Fibroblast of lung (primary cell): ENCODE measurements at regions not wholly inside any gene's neighbourhood (a gene's known extent, or its start where the extent isn't known, plus 50 kb on each side); places are given as distances from the start of the nearest gene placed in this dataset.

ENCODE experiments used
- CTCF ChIP-seq, 2 donors: IDR thresholded peaks in 1 of 2; conservative IDR thresholded peaks in 1 of 2; 1 replicate in 1 of 2; 2 replicates in 1 of 2; pipeline ENCODE4 v1.5.1; 2011 to 2012; ENCODE audit warnings: low read length in 2 of 2, control low read depth in 1 of 2, inconsistent platforms in 1 of 2, low read depth in 1 of 2, mild to moderate bottlenecking in 1 of 2
- EZH2 ChIP-seq: IDR thresholded peaks from 2 replicates; pipeline ENCODE4 v1.5.1; 2012; ENCODE audit warnings: low read length, control low read depth, mild to moderate bottlenecking; ENCODE audit errors: missing control alignments

- TF ChIP-seq CTCF (conservative IDR thresholded peaks at IDR 0.05 in 1 of 2, IDR thresholded peaks at IDR 0.05 in 1 of 2; ENCODE audit: low read depth in 1 of 2, low read length in 2 of 2) (no peak), EZH2 (no peak)
Measured at GRCh38 chr3:22632536-22632935, 570.6 kb upstream of the UBE2E2 start.
